Keratinocyte (primary cell): ENCODE measurements at regions not wholly inside any gene's neighbourhood (a gene's known extent, or its start where the extent isn't known, plus 50 kb on each side); places are given as distances from the start of the nearest gene placed in this dataset.

ENCODE experiments used
- CTCF ChIP-seq, 3 experiments: IDR thresholded peaks in 1 of 3; conservative IDR thresholded peaks in 1 of 3; optimal IDR thresholded peaks in 1 of 3; 2 replicates in 2 of 3; 3 replicates in 1 of 3; pipeline versions ENCODE3 to v1.5.1; 2011; ENCODE audit warnings: low read length in 3 of 3, mild to moderate bottlenecking in 3 of 3, moderate library complexity in 2 of 3, control low read depth in 1 of 3, inconsistent platforms in 1 of 3; ENCODE audit not compliant: insufficient read depth in 2 of 3; ENCODE audit errors: extremely low read depth in 1 of 3
- EZH2 ChIP-seq: IDR thresholded peaks from one replicate; pipeline ENCODE4 v1.6.1; 2012; ENCODE audit warnings: inconsistent platforms, mild to moderate bottlenecking, low read length, moderate library complexity

GRCh38 chr22:48456449-48456848 is 1371.2 kb downstream of the BRD1 start:
- TF ChIP-seq CTCF (optimal IDR thresholded peaks at IDR 0.05 in 1 of 3, IDR thresholded peaks at IDR 0.05 in 1 of 3, conservative IDR thresholded peaks at IDR 0.05 in 1 of 3; ENCODE audit: extremely low read depth in 1 of 3, insufficient read depth in 2 of 3, low read length in 3 of 3) (no peak), EZH2 (no peak)
